Right atrium auricular region (tissue), 2 donors: ENCODE measurements at regions not wholly inside any gene's neighbourhood (a gene's known extent, or its start where the extent isn't known, plus 50 kb on each side); places are given as distances from the start of the nearest gene placed in this dataset.

Source experiments
- DNase-seq: peaks from one replicate; pipeline ENCODE4 v3.0.0-alpha.2; 2019; ENCODE audit warnings: low spot score
- H3K27ac ChIP-seq, 2 donors: fragments of 200-600 bp; sonication (generic); 1 replicate in 1 of 2; 2 replicates in 1 of 2; pipeline ENCODE4 v1.5.1; 2016 to 2019
- H3K27me3 ChIP-seq, 2 donors: fragments of 200-600 bp; sonication (generic); one replicate each; pipeline versions ENCODE4 v1.5.1 to v1.6.0; 2017 to 2019
- H3K36me3 ChIP-seq: fragments of 200-600 bp; sonication (generic); one replicate; pipeline ENCODE4 v1.5.1; 2016
- H3K4me1 ChIP-seq, 2 donors: fragments of 200-600 bp; sonication (generic); one replicate each; pipeline versions ENCODE4 v1.5.1 to v1.6.0; 2017 to 2019
- H3K4me3 ChIP-seq, 2 donors: fragments of 200-600 bp; sonication (generic); 1 replicate in 1 of 2; 2 replicates in 1 of 2; pipeline ENCODE4 v1.5.1; 2017 to 2019; ENCODE audit warnings: mild to moderate bottlenecking in 1 of 2, moderate library complexity in 1 of 2
- H3K9me3 ChIP-seq, 2 donors: fragments of 200-600 bp; sonication (generic); one replicate each; pipeline ENCODE4 v1.5.1; 2019
- CTCF ChIP-seq, 2 donors: fragments of 200-600 bp; sonication (generic); IDR thresholded peaks; one replicate each; pipeline ENCODE4 v1.5.1; 2019; ENCODE audit warnings: antibody characterized with exemption in 2 of 2

GRCh38 chr10:131013281-131013912 is 298.1 kb downstream of the TCERG1L start:
- no peaks in the 10 kb centered on the region for H3K36me3 ChIP-seq
- H3K4me3 ChIP-seq = no peak overlapping the region
- no peaks in the 10 kb centered on the region for H3K4me1 ChIP-seq
- H3K27ac ChIP-seq = no peak overlapping the region
- no peak for TF ChIP-seq CTCF (IDR thresholded peaks at IDR 0.05)
- no peak for DNase-seq
- H3K27me3 ChIP-seq = no peaks in the 10 kb centered on the region
- H3K9me3 ChIP-seq = no peaks in the 10 kb centered on the region

GRCh38 chr10:131014271-131014670 is 297.2 kb downstream of the TCERG1L start:
- Histone ChIP-seq H3K27me3 (no peaks in the 10 kb centered on the region), H3K4me3 (no peak overlapping the region), H3K9me3 (no peaks in the 10 kb centered on the region), H3K4me1 (no peaks in the 10 kb centered on the region), H3K27ac (no peak overlapping the region), H3K36me3 (no peaks in the 10 kb centered on the region)
- no peak for TF ChIP-seq CTCF (IDR thresholded peaks at IDR 0.05)
- no peak for DNase-seq

- H3K4me3 ChIP-seq = no peak overlapping the region
- no peaks in the 10 kb centered on the region for H3K4me1 ChIP-seq
- no peaks in the 10 kb centered on the region for H3K27me3 ChIP-seq
- no peak for TF ChIP-seq CTCF (IDR thresholded peaks at IDR 0.05)
- H3K27ac ChIP-seq = no peak overlapping the region
- H3K36me3 ChIP-seq = no peaks in the 10 kb centered on the region
- H3K9me3 ChIP-seq = no peaks in the 10 kb centered on the region
- DNase-seq = no peak
Measured at GRCh38 chr10:131015271-131015670, 296.2 kb downstream of the TCERG1L start.

GRCh38 chr10:131016556-131016955 is 295.0 kb downstream of the TCERG1L start:
- Histone ChIP-seq H3K27ac (no peak overlapping the region), H3K9me3 (no peaks in the 10 kb centered on the region), H3K27me3 (no peaks in the 10 kb centered on the region), H3K4me3 (no peak overlapping the region), H3K4me1 (peaks cover 0 to 3% of the 10 kb centered on the region in 2 donors), H3K36me3 (no peaks in the 10 kb centered on the region)
- DNase-seq = no peak
- TF ChIP-seq CTCF (IDR thresholded peaks at IDR 0.05) = no peak

- no peak for TF ChIP-seq CTCF (IDR thresholded peaks at IDR 0.05)
- no peaks in the 10 kb centered on the region for H3K27me3 ChIP-seq
- no peak for DNase-seq
- H3K27ac ChIP-seq = no peak overlapping the region
- H3K4me3 ChIP-seq = no peak overlapping the region
- H3K4me1 ChIP-seq = peaks cover 0 to 3% of the 10 kb centered on the region in 2 donors
- H3K36me3 ChIP-seq = no peaks in the 10 kb centered on the region
- H3K9me3 ChIP-seq = no peaks in the 10 kb centered on the region
Measured at GRCh38 chr10:131017566-131018285, 293.8 kb downstream of the TCERG1L start.
